DMS 273 (cell line): ENCODE measurements at regions not wholly inside any gene's neighbourhood (a gene's known extent, or its start where the extent isn't known, plus 50 kb on each side); places are given as distances from the start of the nearest gene placed in this dataset.

Experiments used
- DNase-seq: peaks from one replicate; lab custom pipeline; 2025; ENCODE audit not compliant: unreplicated experiment; lab: John Stamatoyannopoulos, UW

GRCh38 chr9:16128003-16128402 lies 575.2 kb downstream of the CCDC171 start:
- DNase-seq = no peak

GRCh38 chr9:16131264-16131663 lies 578.4 kb downstream of the CCDC171 start:
- peak; percentile 14 for DNase-seq

GRCh38 chr9:16132513-16132912 lies 579.7 kb downstream of the CCDC171 start:
- DNase-seq = no peak

GRCh38 chr9:16133032-16133431 lies 580.2 kb downstream of the CCDC171 start:
- no peak for DNase-seq

GRCh38 chr9:16133556-16134227 lies 580.8 kb downstream of the CCDC171 start:
- peak; percentile 82 for DNase-seq

- DNase-seq = no peak
These were observed 581.5 kb downstream of the CCDC171 start for GRCh38 chr9:16134351-16134750.

- no peak for DNase-seq
These were observed 583.1 kb downstream of the CCDC171 start for GRCh38 chr9:16135968-16136367.

- no peak for DNase-seq
These were observed 583.6 kb downstream of the CCDC171 start for GRCh38 chr9:16136451-16136850.

- DNase-seq = peak; percentile 31
These were observed 584.1 kb downstream of the CCDC171 start for GRCh38 chr9:16136961-16137360.

- DNase-seq = no peak
These were observed 586.0 kb downstream of the CCDC171 start for GRCh38 chr9:16138561-16139491.

GRCh38 chr9:16139774-16140173 lies 586.9 kb downstream of the CCDC171 start:
- DNase-seq = no peak

GRCh38 chr9:16143310-16143709 lies 590.5 kb downstream of the CCDC171 start:
- DNase-seq = no peak

GRCh38 chr9:16143947-16144890 lies 591.4 kb downstream of the CCDC171 start:
- no peak for DNase-seq

- DNase-seq = peak; percentile 34
These were observed 592.5 kb downstream of the CCDC171 start for GRCh38 chr9:16145196-16145950.

- no peak for DNase-seq
These were observed 594.9 kb downstream of the CCDC171 start for GRCh38 chr9:16147726-16148125.

GRCh38 chr9:16150501-16150900 lies 597.7 kb downstream of the CCDC171 start:
- DNase-seq = no peak

GRCh38 chr9:16150938-16151650 lies 598.3 kb downstream of the CCDC171 start:
- DNase-seq = no peak

GRCh38 chr9:16152276-16153101 lies 599.6 kb downstream of the CCDC171 start:
- no peak for DNase-seq

- no peak for DNase-seq
These were observed 600.4 kb downstream of the CCDC171 start for GRCh38 chr9:16153221-16153620.
